ENCODE measurements at regions not wholly inside any gene's neighbourhood (a gene's known extent, or its start where the extent isn't known, plus 50 kb on each side); places are given as distances from the start of the nearest gene placed in this dataset.
A peak's percentile ranks its signal among the peaks of the same experiment; 100 is the strongest.

DNA sequence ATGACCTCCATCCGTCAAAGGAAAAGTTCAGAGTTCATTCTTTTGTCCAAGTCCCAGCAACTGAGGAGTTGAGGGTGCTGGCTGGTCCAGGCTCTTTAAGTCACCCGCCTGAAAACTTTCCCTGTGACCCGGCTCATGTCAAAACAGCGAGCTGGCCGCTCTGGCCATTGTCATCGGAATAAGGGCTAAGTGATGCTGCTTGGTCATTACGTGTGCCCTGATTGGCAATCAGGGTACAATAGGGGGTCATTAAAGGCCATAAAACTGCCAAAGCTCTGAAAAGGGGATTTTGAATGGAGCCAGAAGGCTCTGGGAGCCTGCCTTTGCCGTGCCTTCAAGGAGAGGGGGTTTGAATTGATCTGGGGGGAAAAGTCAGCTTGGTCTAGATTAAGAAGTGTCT lies 88.5 kb upstream of the IRX3 start:
- WGBS, 2 experiments, result 54 to 60% methylated on average over 8 of the region's 8 CpGs
- no peaks in the 10 kb centered on the region for H3K27me3 ChIP-seq (ENCODE audit: control insufficient read depth, insufficient read depth, low read length, poor library complexity, severe bottlenecking)
- H3K36me3 ChIP-seq (ENCODE audit: control insufficient read depth, insufficient read depth, low read length), result no peaks in the 10 kb centered on the region
- peak overlapping the region; percentile 20 for H3K27ac ChIP-seq (ENCODE audit: insufficient read depth, low read depth, low read length, poor library complexity, severe bottlenecking)
- no peaks in the 10 kb centered on the region for H3K9me3 ChIP-seq (ENCODE audit: control insufficient read depth, low read length)
- H3K4me1 ChIP-seq (ENCODE audit: control insufficient read depth, insufficient read depth, low read length), result peaks cover 13% of the 10 kb centered on the region
- H3K4me3 ChIP-seq (ENCODE audit: insufficient read depth, low read depth, low read length), result no peak overlapping the region

DNA sequence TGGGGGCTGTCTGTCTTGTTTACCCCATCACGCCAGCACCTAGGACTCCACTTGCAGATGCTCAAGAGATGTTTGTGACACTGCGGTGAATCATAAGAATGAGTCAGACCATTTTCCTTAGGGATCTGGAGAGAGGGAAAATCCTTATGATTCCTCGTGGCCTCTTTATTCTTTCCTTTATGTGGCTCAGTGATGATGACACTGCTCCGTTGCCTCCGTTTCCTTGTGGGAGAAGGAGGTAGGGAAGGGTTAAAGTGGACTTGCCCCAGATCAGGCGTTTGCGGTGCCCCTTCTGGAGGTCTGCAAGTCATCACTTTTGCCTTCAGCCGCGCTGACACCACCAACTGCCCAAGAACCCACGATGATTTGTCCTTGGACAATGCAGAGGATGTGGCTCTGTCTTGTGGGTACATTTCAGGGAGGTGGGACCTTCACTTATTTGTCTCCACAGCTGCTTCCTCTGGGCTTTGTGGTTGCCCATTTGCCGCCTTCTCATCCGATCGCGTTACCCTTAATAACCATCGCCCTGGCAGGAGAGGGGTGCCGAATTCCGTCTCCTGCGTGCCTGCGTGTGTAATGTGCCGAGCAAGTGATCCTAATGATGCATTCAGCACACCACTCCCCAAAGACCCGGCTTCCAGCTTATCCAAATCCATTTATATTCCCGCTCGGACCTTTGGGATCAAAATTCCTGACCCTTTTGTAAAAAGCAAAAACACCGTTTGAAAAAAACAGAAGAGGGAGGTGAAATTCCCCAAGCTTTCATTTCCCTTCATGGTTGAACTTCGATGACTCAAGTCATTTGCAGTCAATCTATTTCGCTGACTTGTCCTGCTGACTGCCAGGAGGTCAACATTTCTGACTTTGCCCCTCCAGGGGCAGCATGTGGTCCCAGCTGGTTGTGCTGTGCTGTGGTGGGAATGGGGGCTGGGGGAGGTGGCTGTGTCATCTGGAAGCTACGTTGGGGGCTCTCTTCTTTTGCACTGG lies 87.2 kb upstream of the IRX3 start:
- H3K27ac ChIP-seq (ENCODE audit: insufficient read depth, low read depth, low read length, poor library complexity, severe bottlenecking), result peak overlapping the region; percentile 73
- peaks cover 13% of the 10 kb centered on the region for H3K4me1 ChIP-seq (ENCODE audit: control insufficient read depth, insufficient read depth, low read length)
- no peaks in the 10 kb centered on the region for H3K9me3 ChIP-seq (ENCODE audit: control insufficient read depth, low read length)
- no peaks in the 10 kb centered on the region for H3K27me3 ChIP-seq (ENCODE audit: control insufficient read depth, insufficient read depth, low read length, poor library complexity, severe bottlenecking)
- 87 to 89% methylated on average over 27 of the region's 27 CpGs for WGBS, 2 experiments
- H3K4me3 ChIP-seq (ENCODE audit: insufficient read depth, low read depth, low read length), result no peak overlapping the region
- H3K36me3 ChIP-seq (ENCODE audit: control insufficient read depth, insufficient read depth, low read length), result no peaks in the 10 kb centered on the region

DNA sequence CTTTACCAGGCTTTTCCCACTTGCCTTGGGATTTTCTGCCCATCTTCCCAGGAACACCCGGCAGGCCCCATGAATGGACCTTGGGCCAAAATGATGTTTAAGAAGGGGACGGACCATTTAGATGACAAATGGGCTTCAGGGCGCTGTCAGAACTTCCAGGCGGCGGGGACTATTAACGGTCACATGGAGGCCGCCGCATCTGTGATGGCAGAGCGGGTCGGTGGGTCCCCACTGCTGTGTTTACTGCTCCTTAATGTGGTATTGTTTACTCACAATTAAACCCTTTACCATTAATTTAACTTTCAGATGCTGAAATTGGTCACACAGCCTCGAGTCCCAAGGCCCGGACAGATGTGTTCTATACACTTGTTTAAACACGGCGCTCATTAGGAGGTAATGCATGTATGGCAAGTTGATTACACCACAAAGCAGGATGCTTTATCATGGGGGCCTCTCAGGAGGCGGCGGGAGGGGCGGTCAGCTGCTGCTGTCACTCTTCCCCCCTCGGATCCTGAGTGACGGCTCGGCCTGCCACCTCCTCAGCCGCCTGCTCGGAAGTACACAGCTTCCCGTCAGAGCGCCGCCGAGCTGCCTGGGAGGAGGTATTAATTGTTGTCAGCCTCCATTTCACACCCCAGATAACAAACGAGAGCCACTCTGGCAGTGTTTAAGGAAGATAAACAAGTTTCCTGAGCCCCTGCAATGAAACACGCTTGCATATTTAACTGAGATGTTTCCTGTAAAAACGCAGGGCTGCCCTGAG lies 83.9 kb upstream of the IRX3 start:
- Histone ChIP-seq H3K27ac (ENCODE audit: insufficient read depth, low read depth, low read length, poor library complexity, severe bottlenecking) (no peak overlapping the region), H3K27me3 (ENCODE audit: control insufficient read depth, insufficient read depth, low read length, poor library complexity, severe bottlenecking) (no peaks in the 10 kb centered on the region), H3K4me3 (ENCODE audit: insufficient read depth, low read depth, low read length) (no peak overlapping the region), H3K4me1 (ENCODE audit: control insufficient read depth, insufficient read depth, low read length) (peaks cover 13% of the 10 kb centered on the region), H3K9me3 (ENCODE audit: control insufficient read depth, low read length) (no peaks in the 10 kb centered on the region), H3K36me3 (ENCODE audit: control insufficient read depth, insufficient read depth, low read length) (no peaks in the 10 kb centered on the region)
- 57 to 64% methylated on average over 29 of the region's 29 CpGs for WGBS, 2 experiments

DNA sequence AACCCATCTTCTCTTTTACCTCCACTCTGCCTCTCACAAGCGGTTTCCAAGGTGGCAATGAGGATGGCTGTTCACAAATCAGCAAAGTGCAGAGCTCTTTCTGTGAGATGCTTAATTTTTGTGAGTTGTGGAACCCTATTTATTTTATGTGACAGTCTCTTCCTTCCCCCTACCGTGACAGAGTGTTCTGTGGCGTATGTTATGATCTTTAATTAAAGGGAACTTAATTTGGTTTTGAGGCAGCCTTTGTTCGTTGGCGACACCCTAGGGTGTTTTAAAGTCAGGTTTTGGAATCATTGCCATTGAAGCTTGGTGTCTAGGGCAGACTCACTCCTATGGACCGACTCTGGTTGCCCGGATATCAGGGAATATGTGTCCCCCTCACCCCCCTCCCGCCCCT lies 83.3 kb upstream of the IRX3 start:
- 95% methylated on average over 7 to 8 of the region's 8 CpGs for WGBS, 2 experiments

DNA sequence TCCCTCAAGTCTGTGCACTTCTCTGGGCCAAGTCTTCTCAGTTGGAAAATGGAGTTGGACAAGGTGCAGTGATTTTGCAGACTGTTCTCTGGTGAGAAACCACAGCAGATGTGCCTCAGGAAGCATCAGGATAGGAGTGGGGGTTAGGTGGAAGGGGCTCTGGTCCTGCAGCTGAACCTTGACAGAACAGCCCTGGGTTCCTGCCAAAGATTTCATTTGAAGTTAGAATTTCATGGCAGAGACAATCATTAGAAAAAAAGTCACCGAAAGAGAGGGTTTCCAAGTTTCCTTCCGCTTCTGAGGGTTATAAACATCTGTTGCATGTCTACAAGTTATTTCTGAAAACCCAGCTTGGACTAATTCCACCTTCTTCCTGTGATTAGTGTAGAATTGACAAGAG lies 80.4 kb upstream of the IRX3 start:
- Histone ChIP-seq H3K27me3 (ENCODE audit: control insufficient read depth, insufficient read depth, low read length, poor library complexity, severe bottlenecking) (no peaks in the 10 kb centered on the region), H3K27ac (ENCODE audit: insufficient read depth, low read depth, low read length, poor library complexity, severe bottlenecking) (no peak overlapping the region), H3K4me1 (ENCODE audit: control insufficient read depth, insufficient read depth, low read length) (peaks cover 28% of the 10 kb centered on the region), H3K36me3 (ENCODE audit: control insufficient read depth, insufficient read depth, low read length) (no peaks in the 10 kb centered on the region), H3K9me3 (ENCODE audit: control insufficient read depth, low read length) (no peaks in the 10 kb centered on the region), H3K4me3 (ENCODE audit: insufficient read depth, low read depth, low read length) (no peak overlapping the region)
- WGBS, 2 experiments, result 93 to 96% methylated on average over 2 of the region's 2 CpGs

More for the DNA sequence above, 83.3 kb upstream of the IRX3 start:
- Histone ChIP-seq H3K27me3 (ENCODE audit: control insufficient read depth, insufficient read depth, low read length, poor library complexity, severe bottlenecking) (no peaks in the 10 kb centered on the region), H3K9me3 (ENCODE audit: control insufficient read depth, low read length) (no peaks in the 10 kb centered on the region), H3K4me1 (ENCODE audit: control insufficient read depth, insufficient read depth, low read length) (peaks cover 13% of the 10 kb centered on the region), H3K27ac (ENCODE audit: insufficient read depth, low read depth, low read length, poor library complexity, severe bottlenecking) (no peak overlapping the region), H3K36me3 (ENCODE audit: control insufficient read depth, insufficient read depth, low read length) (no peaks in the 10 kb centered on the region), H3K4me3 (ENCODE audit: insufficient read depth, low read depth, low read length) (no peak overlapping the region)

DNA sequence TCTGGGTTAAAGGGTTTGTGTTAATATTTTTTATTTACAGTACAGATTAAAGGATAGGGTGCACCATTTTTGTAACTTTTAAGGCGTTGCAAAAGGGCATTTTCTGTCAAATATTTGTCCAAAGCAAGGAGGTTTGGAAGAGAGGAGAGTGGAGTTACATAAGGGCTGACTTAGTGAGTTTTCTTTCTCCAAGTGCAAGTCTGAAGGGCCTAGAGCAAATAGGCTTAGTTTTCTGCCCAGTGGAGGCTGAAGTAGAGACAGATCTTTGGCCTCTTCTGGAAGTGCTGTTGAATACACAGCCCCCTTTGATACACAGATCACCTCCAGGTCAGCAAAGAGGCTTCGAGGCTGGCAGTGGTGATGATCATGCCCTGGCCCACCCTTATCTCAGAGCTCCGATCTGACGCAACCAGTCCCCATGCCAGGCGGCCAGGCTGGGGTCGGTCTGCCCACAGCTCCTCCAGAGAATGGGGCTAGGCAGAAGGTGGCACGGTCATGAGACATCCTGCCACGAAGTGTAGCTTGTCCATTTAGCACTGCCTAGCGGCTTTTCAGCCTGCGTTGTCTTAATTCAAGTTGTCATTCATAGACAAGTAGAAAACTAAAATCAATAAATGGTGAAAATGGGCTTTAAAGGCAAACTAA lies 79.5 kb upstream of the IRX3 start:
- H3K4me1 ChIP-seq (ENCODE audit: control insufficient read depth, insufficient read depth, low read length), result peaks cover 31% of the 10 kb centered on the region
- H3K27ac ChIP-seq (ENCODE audit: insufficient read depth, low read depth, low read length, poor library complexity, severe bottlenecking), result no peak overlapping the region
- no peaks in the 10 kb centered on the region for H3K27me3 ChIP-seq (ENCODE audit: control insufficient read depth, insufficient read depth, low read length, poor library complexity, severe bottlenecking)
- H3K9me3 ChIP-seq (ENCODE audit: control insufficient read depth, low read length), result no peaks in the 10 kb centered on the region
- no peaks in the 10 kb centered on the region for H3K36me3 ChIP-seq (ENCODE audit: control insufficient read depth, insufficient read depth, low read length)
- no peak overlapping the region for H3K4me3 ChIP-seq (ENCODE audit: insufficient read depth, low read depth, low read length)
- 94% methylated on average over 10 of the region's 10 CpGs for WGBS, 2 experiments

DNA sequence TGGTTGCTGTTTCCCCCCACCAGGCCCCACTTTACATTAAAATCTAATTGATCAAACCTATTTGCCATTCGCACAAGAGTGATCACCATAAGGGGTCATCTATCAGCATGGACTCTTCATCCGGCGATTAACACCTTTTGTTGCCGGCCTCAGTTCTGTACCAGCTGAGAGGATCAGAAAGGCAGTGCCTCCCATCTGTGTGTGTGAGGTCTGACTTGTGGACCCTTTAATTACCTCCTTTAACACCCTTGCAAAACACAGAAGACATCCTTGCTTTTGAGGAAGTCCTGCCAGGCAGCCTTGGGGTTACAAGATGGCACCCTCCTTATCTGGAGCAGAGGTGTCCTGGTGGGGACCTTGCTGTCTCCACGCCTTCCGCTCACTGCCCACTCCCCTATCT lies 77.2 kb upstream of the IRX3 start:
- Histone ChIP-seq H3K36me3 (ENCODE audit: control insufficient read depth, insufficient read depth, low read length) (no peaks in the 10 kb centered on the region), H3K9me3 (ENCODE audit: control insufficient read depth, low read length) (no peaks in the 10 kb centered on the region), H3K27me3 (ENCODE audit: control insufficient read depth, insufficient read depth, low read length, poor library complexity, severe bottlenecking) (no peaks in the 10 kb centered on the region), H3K27ac (ENCODE audit: insufficient read depth, low read depth, low read length, poor library complexity, severe bottlenecking) (no peak overlapping the region), H3K4me3 (ENCODE audit: insufficient read depth, low read depth, low read length) (no peak overlapping the region), H3K4me1 (ENCODE audit: control insufficient read depth, insufficient read depth, low read length) (peaks cover 29% of the 10 kb centered on the region)
- WGBS, 2 experiments, result 67 to 71% methylated on average over 6 of the region's 6 CpGs

DNA sequence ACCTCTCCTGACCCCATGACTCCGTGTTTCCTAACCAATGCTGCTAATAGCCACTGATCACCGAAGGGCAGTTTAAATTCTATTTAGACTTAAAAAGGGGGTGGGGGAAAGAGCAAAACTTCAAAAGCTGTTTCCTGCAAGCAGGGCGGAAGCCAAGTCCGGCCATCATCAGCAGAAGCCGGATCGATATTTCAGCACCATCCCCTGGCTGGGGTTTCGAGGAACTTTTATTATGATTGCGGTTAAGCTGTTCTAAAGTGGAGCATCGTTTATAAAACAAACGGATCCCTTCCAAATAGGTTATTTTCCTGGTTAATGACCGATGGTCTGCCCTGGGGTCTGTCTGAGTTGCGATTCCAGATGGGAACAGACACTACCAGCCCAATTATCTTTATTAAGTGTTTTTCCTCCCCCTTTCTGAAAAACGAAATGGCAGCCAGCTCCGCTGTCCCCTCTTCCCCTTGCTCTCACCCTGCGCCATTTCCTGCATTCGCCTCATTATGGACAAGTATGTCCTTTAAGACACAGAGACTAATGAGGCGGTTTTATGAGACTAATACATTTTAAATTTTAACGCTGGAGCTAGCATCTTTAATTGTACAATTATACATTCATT lies 76.1 kb upstream of the IRX3 start:
- no peak overlapping the region for H3K4me3 ChIP-seq (ENCODE audit: insufficient read depth, low read depth, low read length)
- H3K27me3 ChIP-seq (ENCODE audit: control insufficient read depth, insufficient read depth, low read length, poor library complexity, severe bottlenecking), result no peaks in the 10 kb centered on the region

DNA sequence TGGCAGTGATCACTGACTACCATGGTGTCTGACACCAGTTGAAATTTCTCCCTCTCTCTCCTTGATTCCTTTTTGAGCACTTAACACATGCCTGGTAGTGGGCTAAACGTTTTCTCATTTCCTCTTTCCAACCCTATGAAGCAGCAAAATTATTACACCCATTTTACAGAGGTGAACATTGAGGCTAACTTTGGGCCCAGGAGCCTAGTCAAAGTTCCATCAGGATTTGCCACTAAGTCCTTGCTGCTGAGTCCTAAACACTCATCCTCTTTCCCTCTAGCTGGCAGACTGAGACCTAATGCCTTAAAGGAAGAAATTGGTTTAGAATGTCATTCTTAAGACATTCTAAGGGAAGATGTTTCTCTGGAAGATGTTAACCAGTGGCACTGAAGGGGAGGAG lies 74.7 kb upstream of the IRX3 start:
- H3K27ac ChIP-seq (ENCODE audit: insufficient read depth, low read depth, low read length, poor library complexity, severe bottlenecking), result no peak overlapping the region
- no peaks in the 10 kb centered on the region for H3K27me3 ChIP-seq (ENCODE audit: control insufficient read depth, insufficient read depth, low read length, poor library complexity, severe bottlenecking)
- no peaks in the 10 kb centered on the region for H3K9me3 ChIP-seq (ENCODE audit: control insufficient read depth, low read length)
- no peak overlapping the region for H3K4me3 ChIP-seq (ENCODE audit: insufficient read depth, low read depth, low read length)
- H3K4me1 ChIP-seq (ENCODE audit: control insufficient read depth, insufficient read depth, low read length), result peaks cover 29% of the 10 kb centered on the region
- no peaks in the 10 kb centered on the region for H3K36me3 ChIP-seq (ENCODE audit: control insufficient read depth, insufficient read depth, low read length)
- WGBS, 2 experiments, result 61 to 80% methylated on average over 1 of the region's 1 CpG

More for the DNA sequence above, 76.1 kb upstream of the IRX3 start:
- peaks cover 29% of the 10 kb centered on the region for H3K4me1 ChIP-seq (ENCODE audit: control insufficient read depth, insufficient read depth, low read length)
- no peaks in the 10 kb centered on the region for H3K36me3 ChIP-seq (ENCODE audit: control insufficient read depth, insufficient read depth, low read length)
- no peaks in the 10 kb centered on the region for H3K9me3 ChIP-seq (ENCODE audit: control insufficient read depth, low read length)
- 80 to 82% methylated on average over 18 of the region's 18 CpGs for WGBS, 2 experiments
- H3K27ac ChIP-seq (ENCODE audit: insufficient read depth, low read depth, low read length, poor library complexity, severe bottlenecking), result no peak overlapping the region

All from ectodermal cell (in vitro differentiated cells).